Breast epithelium (tissue), 3 donors: ENCODE measurements at regions not wholly inside any gene's neighbourhood (a gene's known extent, or its start where the extent isn't known, plus 50 kb on each side); places are given as distances from the start of the nearest gene placed in this dataset.

Experiments used
- POLR2A ChIP-seq: fragments of 450-650 bp; IDR thresholded peaks from one replicate; pipeline ENCODE4 v1.6.1; 2016; ENCODE audit warnings: antibody characterized with exemption, mild to moderate bottlenecking, moderate library complexity
- TF ChIP-seq, protein P1 (sequence below), 3 donors: fragments of 450-650 bp; IDR thresholded peaks; one replicate each; pipeline ENCODE4 v1.5.1; 2016 to 2017; ENCODE audit warnings: antibody characterized with exemption in 3 of 3, mild to moderate bottlenecking in 3 of 3, moderate library complexity in 3 of 3

DNA sequence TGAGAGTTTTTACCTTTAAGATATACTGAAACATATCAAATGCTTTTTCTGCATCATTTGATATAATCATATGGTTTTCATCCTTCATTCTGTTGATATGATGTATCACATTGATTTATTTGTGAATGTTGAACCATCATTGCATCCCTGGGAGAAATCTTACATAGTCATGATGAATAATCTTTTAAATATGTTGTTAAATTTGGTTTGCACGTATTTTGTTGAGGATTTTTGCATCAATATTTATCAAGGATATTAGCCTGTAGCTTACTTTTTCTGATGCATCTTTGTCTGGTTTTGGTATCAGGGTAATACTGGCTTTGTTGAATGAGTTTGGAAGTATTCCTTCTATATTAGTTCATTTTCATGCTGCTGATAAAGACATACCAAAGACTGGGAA is 541.4 kb downstream of the TLL1 start:
- TF ChIP-seq POLR2A, result no peak
- TF ChIP-seq, protein P1, sequence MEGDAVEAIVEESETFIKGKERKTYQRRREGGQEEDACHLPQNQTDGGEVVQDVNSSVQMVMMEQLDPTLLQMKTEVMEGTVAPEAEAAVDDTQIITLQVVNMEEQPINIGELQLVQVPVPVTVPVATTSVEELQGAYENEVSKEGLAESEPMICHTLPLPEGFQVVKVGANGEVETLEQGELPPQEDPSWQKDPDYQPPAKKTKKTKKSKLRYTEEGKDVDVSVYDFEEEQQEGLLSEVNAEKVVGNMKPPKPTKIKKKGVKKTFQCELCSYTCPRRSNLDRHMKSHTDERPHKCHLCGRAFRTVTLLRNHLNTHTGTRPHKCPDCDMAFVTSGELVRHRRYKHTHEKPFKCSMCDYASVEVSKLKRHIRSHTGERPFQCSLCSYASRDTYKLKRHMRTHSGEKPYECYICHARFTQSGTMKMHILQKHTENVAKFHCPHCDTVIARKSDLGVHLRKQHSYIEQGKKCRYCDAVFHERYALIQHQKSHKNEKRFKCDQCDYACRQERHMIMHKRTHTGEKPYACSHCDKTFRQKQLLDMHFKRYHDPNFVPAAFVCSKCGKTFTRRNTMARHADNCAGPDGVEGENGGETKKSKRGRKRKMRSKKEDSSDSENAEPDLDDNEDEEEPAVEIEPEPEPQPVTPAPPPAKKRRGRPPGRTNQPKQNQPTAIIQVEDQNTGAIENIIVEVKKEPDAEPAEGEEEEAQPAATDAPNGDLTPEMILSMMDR (IDR thresholded peaks at IDR 0.05), result no peak
